ENCODE measurements at regions not wholly inside any gene's neighbourhood (a gene's known extent, or its start where the extent isn't known, plus 50 kb on each side); places are given as distances from the start of the nearest gene placed in this dataset.

- peak; percentile 32 for DNase-seq (ENCODE audit: low spot score)
Measured at GRCh38 chr12:91577586-91578539, 395.2 kb upstream of the DCN start.

- DNase-seq (ENCODE audit: low spot score), result no peak
Measured at GRCh38 chr12:91576432-91576831, 393.8 kb upstream of the DCN start.

- no peak for DNase-seq (ENCODE audit: low spot score)
Measured at GRCh38 chr12:91575630-91576029, 393.0 kb upstream of the DCN start.

GRCh38 chr12:91574975-91575374 is 392.4 kb upstream of the DCN start:
- no peak for DNase-seq (ENCODE audit: low spot score)

- peak; percentile 2 for DNase-seq (ENCODE audit: low spot score)
Measured at GRCh38 chr12:91574391-91574790, 391.8 kb upstream of the DCN start.

GRCh38 chr12:91572869-91573268 is 390.3 kb upstream of the DCN start:
- no peak for DNase-seq (ENCODE audit: low spot score)

- DNase-seq (ENCODE audit: low spot score), result no peak
Measured at GRCh38 chr12:91567100-91567485, 384.5 kb upstream of the DCN start.

GRCh38 chr12:91566328-91567099 is 383.9 kb upstream of the DCN start:
- no peak for DNase-seq (ENCODE audit: low spot score)

- DNase-seq (ENCODE audit: low spot score), result no peak
Measured at GRCh38 chr12:91565846-91566245, 383.2 kb upstream of the DCN start.

GRCh38 chr12:91565246-91565645 is 382.6 kb upstream of the DCN start:
- no peak for DNase-seq (ENCODE audit: low spot score)

- no peak for DNase-seq (ENCODE audit: low spot score)
Measured at GRCh38 chr12:91563011-91563765, 380.6 kb upstream of the DCN start.

- DNase-seq (ENCODE audit: low spot score), result no peak
Measured at GRCh38 chr12:91562476-91562875, 379.9 kb upstream of the DCN start.

GRCh38 chr12:91561958-91562325 is 379.3 kb upstream of the DCN start:
- no peak for DNase-seq (ENCODE audit: low spot score)

GRCh38 chr12:91561301-91561957 is 378.8 kb upstream of the DCN start:
- no peak for DNase-seq (ENCODE audit: low spot score)

GRCh38 chr12:91556909-91557308 is 374.3 kb upstream of the DCN start:
- DNase-seq (ENCODE audit: low spot score), result no peak

GRCh38 chr12:91555436-91556415 is 373.1 kb upstream of the DCN start:
- no peak for DNase-seq (ENCODE audit: low spot score)

GRCh38 chr12:91551927-91552326 is 369.3 kb upstream of the DCN start:
- DNase-seq (ENCODE audit: low spot score), result no peak

GRCh38 chr12:91551242-91551641 is 368.6 kb upstream of the DCN start:
- DNase-seq (ENCODE audit: low spot score), result no peak

- no peak for DNase-seq (ENCODE audit: low spot score)
Measured at GRCh38 chr12:91542666-91543065, 360.0 kb upstream of the DCN start.

- DNase-seq (ENCODE audit: low spot score), result no peak
Measured at GRCh38 chr12:91542067-91542466, 359.4 kb upstream of the DCN start.

GRCh38 chr12:91538418-91538817 is 355.8 kb upstream of the DCN start:
- DNase-seq (ENCODE audit: low spot score), result no peak
